Mucosa of descending colon (tissue), 3 donors: ENCODE measurements at regions not wholly inside any gene's neighbourhood (a gene's known extent, or its start where the extent isn't known, plus 50 kb on each side); places are given as distances from the start of the nearest gene placed in this dataset.

Experiments
- ATAC-seq: fragments of 200-7000 bp; cut with Tn5 transposase; one replicate; pipeline ENCODE4 v1.9.1; 2020; ENCODE audit warnings: mild to moderate bottlenecking, moderate library complexity
- DNase-seq, 3 donors: peaks; one replicate each; pipeline ENCODE4 v3.0.0-alpha.2; 2020
- H3K36me3 ChIP-seq: fragments of 200-600 bp; one replicate; pipeline ENCODE4 v1.8.0; 2021; ENCODE audit warnings: low read depth, mild to moderate bottlenecking
- H3K4me1 ChIP-seq: fragments of 200-600 bp; one replicate; pipeline ENCODE4 v1.8.0; 2021; ENCODE audit warnings: low read depth, mild to moderate bottlenecking
- H3K4me3 ChIP-seq: fragments of 200-600 bp; one replicate; pipeline ENCODE4 v1.8.0; 2021; ENCODE audit warnings: mild to moderate bottlenecking
- H3K9me3 ChIP-seq: fragments of 200-600 bp; one replicate; pipeline ENCODE4 v1.8.0; 2021; ENCODE audit warnings: mild to moderate bottlenecking
- intact Hi-C, 2 donors: fragments of 100-400 bp; cut with DNase I in 1 of 2; cut with micrococcal nuclease in 1 of 2; formaldehyde crosslinking; loops; one replicate each; pipeline versions ENCODE4 v1.11.0 to v1.11.1; 2022; cut with DNase I, micrococcal nuclease
- TF ChIP-seq, protein P1 (sequence below): fragments of 200-600 bp; IDR thresholded peaks from one replicate; pipeline ENCODE4 v1.8.0; 2022; ENCODE audit warnings: antibody characterized with exemption, mild to moderate bottlenecking
- donor health status: DM: no; HTN: no; CAD: no; lungs with moderate emphysema.
- donor health status: DM: no; HTN: no; CAD: no.
- donor health status: DM: no; HTN: yes; CAD: no.

DNA sequence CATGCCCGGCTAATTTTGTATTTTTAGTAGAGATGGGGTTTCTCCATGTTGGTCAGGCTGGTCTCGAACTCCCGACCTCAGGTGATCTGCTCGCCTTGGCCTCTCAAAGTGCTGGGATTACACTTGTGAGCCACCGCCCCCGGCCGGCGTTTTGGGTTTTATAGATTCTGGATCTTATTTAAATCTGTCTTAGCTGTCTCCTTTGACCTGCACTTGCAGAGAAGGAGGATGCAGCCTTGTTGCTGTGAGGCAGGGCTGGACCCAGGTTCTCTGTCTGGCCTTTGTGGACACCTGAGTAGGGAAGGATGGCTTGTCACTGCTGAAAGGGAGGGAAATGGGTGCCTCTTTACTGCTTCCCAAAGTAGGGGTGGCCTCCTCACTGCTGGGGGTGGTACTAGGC, 83.0 kb upstream of the HS6ST1 start:
- ATAC-seq = no peak
- TF ChIP-seq, protein P1, sequence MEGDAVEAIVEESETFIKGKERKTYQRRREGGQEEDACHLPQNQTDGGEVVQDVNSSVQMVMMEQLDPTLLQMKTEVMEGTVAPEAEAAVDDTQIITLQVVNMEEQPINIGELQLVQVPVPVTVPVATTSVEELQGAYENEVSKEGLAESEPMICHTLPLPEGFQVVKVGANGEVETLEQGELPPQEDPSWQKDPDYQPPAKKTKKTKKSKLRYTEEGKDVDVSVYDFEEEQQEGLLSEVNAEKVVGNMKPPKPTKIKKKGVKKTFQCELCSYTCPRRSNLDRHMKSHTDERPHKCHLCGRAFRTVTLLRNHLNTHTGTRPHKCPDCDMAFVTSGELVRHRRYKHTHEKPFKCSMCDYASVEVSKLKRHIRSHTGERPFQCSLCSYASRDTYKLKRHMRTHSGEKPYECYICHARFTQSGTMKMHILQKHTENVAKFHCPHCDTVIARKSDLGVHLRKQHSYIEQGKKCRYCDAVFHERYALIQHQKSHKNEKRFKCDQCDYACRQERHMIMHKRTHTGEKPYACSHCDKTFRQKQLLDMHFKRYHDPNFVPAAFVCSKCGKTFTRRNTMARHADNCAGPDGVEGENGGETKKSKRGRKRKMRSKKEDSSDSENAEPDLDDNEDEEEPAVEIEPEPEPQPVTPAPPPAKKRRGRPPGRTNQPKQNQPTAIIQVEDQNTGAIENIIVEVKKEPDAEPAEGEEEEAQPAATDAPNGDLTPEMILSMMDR = no peak
- DNase-seq = no peak
- intact Hi-C loops = no loop called here
- no peaks in the 10 kb centered on the region for H3K9me3 ChIP-seq
- no peaks in the 10 kb centered on the region for H3K4me1 ChIP-seq
- H3K4me3 ChIP-seq = no peak overlapping the region
- no peaks in the 10 kb centered on the region for H3K36me3 ChIP-seq

DNA sequence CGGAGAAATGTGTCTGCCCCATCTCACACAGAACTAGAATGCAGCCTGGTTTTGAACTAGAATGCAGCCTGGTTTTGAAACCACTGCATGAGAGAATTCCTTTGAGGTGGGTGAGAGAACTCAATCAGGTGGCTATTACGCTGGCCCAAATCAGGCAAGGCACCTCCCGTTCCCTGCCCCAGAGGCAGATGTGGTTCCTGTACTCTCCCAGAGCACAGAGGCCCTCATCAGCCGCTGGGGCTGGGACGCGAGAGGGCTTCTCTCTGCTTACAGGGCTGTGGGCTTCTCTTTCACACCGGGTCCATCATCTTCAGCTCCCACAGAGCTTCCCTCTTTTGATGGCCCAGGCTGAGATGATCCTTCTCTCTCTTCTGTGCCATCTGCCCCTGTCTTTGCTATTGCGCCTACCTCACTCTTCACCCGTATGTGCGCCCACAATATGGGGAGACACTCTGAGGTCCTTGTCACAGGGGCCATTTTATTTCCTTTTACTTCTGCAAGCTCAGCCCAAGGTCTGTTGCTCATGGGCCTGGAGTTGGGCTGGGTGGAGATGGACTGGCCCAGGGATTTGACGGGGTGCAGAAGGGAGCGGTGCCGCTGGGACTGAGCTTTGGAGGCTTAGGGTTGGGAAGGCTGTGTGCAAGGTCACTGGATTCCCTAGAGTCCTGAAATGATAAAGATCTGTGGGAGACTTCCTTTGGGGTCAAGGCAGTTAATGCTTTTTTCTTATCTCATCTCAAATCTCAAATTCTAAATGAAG, 84.4 kb upstream of the HS6ST1 start:
- Histone ChIP-seq H3K36me3 (no peaks in the 10 kb centered on the region), H3K4me3 (no peak overlapping the region), H3K9me3 (no peaks in the 10 kb centered on the region), H3K4me1 (no peaks in the 10 kb centered on the region)
- intact Hi-C loops = no loop called here
- DNase-seq (peak in 1 of 3 donors; percentile 12), ATAC-seq (no peak)
- TF ChIP-seq, protein P1 = no peak

DNA sequence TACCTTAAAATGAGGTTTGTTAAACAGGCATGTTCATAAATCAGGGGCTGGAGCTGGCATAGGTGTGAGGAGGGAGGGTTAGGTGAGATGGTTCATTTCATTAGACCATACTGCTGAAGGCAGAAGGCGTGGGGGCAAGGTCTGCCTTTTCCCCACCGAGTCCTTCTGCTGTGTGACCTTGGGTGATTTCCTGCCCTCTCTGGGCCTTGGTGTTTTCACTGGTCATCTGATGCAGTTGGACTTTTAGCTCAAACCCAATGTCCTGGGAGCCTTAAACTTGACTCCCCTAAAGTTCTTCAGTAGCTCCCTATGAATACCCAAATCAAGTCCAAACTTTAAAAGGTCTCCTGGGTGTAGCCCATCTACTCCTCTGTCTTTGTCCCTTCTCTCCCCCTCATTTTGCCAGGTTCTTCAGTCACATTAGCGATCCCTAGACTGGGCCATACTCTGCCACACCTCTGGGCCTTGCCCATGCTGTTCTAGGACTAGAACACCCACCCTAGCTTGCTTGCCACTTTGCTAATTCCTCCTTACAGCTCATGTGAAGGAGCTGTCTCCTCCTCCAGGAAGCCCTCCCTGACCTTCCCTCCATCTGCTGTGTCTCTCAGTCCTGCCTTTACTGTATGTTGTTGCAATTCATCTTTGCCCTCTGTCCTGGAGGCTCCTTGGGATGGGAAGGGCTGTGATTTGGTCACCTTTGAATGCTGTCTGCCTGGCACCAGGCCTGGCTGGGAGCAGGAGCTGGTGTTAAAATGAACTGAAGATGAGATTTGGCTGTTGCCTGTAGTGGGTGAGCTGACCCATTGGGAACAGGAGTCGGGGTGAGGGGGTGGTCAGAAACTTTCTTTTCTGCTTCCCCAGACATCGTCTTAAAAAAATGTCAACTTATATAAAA, 85.4 kb upstream of the HS6ST1 start:
- DNase-seq = peak in 1 of 3 donors; percentile 1
- ATAC-seq = no peak
- H3K9me3 ChIP-seq = no peaks in the 10 kb centered on the region
- intact Hi-C loops = no loop called here
- no peaks in the 10 kb centered on the region for H3K36me3 ChIP-seq
- H3K4me3 ChIP-seq = no peak overlapping the region
- TF ChIP-seq, protein P1 = no peak
- no peaks in the 10 kb centered on the region for H3K4me1 ChIP-seq

DNA sequence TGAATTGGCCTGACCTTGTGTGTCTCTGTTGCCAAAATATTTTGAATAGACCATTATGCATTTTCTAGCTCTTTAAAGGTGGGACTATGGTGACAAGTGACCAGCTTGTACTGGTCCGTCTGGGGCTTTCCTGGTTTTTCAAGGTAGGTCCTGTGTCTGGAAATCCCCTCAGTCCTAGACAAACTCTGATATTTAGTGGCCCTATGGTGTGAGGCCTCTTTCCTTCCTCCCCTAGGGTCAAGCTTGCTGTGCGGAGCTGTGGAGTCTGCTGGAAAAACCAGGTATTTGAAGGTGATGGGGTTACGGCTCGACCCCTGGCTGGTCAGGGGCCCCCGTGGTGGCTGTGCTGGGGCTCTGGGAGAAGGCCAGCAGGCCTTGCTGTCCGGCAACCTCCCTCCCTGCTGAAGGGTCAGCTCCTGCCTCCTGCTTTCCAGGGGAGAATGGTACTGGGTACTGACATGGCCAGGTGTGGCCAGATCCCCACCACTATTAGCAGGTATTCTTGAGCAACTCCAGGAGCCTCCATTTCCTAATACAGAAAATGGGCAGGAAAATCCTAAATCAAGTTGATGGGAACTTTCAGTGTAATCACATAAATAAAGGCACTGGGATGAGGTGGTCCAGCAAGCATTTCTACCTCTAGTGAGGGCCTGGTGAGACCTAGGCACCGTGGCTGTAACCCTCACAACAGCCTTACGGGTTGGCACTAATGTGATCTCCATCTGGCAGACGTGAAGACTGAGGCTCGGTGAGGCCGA, 86.2 kb upstream of the HS6ST1 start:
- intact Hi-C loops = no loop called here
- Histone ChIP-seq H3K36me3 (no peaks in the 10 kb centered on the region), H3K4me3 (no peak overlapping the region), H3K4me1 (no peaks in the 10 kb centered on the region), H3K9me3 (no peaks in the 10 kb centered on the region)
- TF ChIP-seq, protein P1 = no peak
- DNase-seq (peak in 1 of 3 donors; percentile 23), ATAC-seq (no peak)

DNA sequence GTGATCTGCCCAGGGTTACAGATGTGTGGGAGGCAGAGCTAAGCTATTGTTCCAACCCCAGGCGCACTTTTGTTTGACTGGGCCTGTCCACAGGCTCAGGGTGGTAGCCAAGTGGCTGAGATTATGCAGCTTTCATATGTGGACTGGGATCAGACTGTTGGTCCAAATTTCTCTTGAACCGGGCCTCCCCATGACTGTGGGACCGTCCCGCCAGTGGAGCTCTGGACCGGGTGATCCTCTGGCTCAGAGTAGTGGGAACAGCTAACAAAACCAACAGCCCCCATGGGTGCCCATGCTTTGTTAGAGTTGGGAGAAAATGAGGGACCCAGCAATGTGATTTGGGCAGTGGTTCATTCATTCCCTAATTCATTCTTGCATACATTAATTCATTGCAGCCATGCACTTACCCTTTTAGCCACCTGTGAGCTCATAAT, 86.8 kb upstream of the HS6ST1 start:
- TF ChIP-seq, protein P1 = no peak
- intact Hi-C loops = no loop called here
- no peaks in the 10 kb centered on the region for H3K9me3 ChIP-seq
- H3K4me3 ChIP-seq = no peak overlapping the region
- no peaks in the 10 kb centered on the region for H3K4me1 ChIP-seq
- no peaks in the 10 kb centered on the region for H3K36me3 ChIP-seq
- ATAC-seq (no peak), DNase-seq (peak in 1 of 3 donors; percentile 10)
